ENCODE measurements at regions not wholly inside any gene's neighbourhood (a gene's known extent, or its start where the extent isn't known, plus 50 kb on each side); places are given as distances from the start of the nearest gene placed in this dataset.

GRCh38 chr14:56716705-56717104, 93.6 kb downstream of the OTX2 start:
- H3K36me3 ChIP-seq: no peaks in the 10 kb centered on the region
- intact Hi-C loops (cut with DNase I): no loop called here
- WGBS, 2 donors: 68 to 75% methylated on average over 2 of the region's 2 CpGs
- no peaks in the 10 kb centered on the region for H3K9me3 ChIP-seq
- DNase-seq (no peak), ATAC-seq (no peak)
- no peaks in the 10 kb centered on the region for H3K4me1 ChIP-seq
- TF ChIP-seq CTCF (IDR thresholded peaks at IDR 0.05): no peak
- H3K27ac ChIP-seq: no peak overlapping the region
- H3K4me3 ChIP-seq: no peak overlapping the region
- H3K27me3 ChIP-seq: peaks cover 0 to 9% (median 0%) of the 10 kb centered on the region in 7 donors

GRCh38 chr14:56715938-56716337, 94.3 kb downstream of the OTX2 start:
- H3K27me3 ChIP-seq: peaks cover 0 to 9% (median 0%) of the 10 kb centered on the region in 7 donors
- no peaks in the 10 kb centered on the region for H3K4me1 ChIP-seq
- H3K27ac ChIP-seq: no peak overlapping the region
- no peak for DNase-seq
- WGBS, 2 donors: 53 to 55% methylated on average over 4 of the region's 4 CpGs
- ATAC-seq: no peak
- no peaks in the 10 kb centered on the region for H3K9me3 ChIP-seq
- TF ChIP-seq CTCF (IDR thresholded peaks at IDR 0.05): no peak
- intact Hi-C loops (cut with DNase I): no loop called here
- no peaks in the 10 kb centered on the region for H3K36me3 ChIP-seq
- no peak overlapping the region for H3K4me3 ChIP-seq

GRCh38 chr14:56709201-56709600, 101.1 kb downstream of the OTX2 start:
- no peaks in the 10 kb centered on the region for H3K36me3 ChIP-seq
- DNase-seq (no peak), ATAC-seq (no peak)
- H3K27me3 ChIP-seq: peaks cover 0 to 31% (median 10%) of the 10 kb centered on the region in 7 donors
- no peak overlapping the region for H3K27ac ChIP-seq
- H3K4me3 ChIP-seq: no peak overlapping the region
- intact Hi-C loops (cut with DNase I): no loop called here
- no peak for TF ChIP-seq CTCF (IDR thresholded peaks at IDR 0.05)
- H3K9me3 ChIP-seq: no peaks in the 10 kb centered on the region
- H3K4me1 ChIP-seq: no peaks in the 10 kb centered on the region
- 51 to 54% methylated on average over 3 of the region's 3 CpGs for WGBS, 2 donors

GRCh38 chr14:56708704-56709103, 101.6 kb downstream of the OTX2 start:
- Histone ChIP-seq H3K27ac (no peak overlapping the region), H3K9me3 (no peaks in the 10 kb centered on the region), H3K4me1 (no peaks in the 10 kb centered on the region), H3K36me3 (no peaks in the 10 kb centered on the region), H3K27me3 (peaks cover 0 to 31% (median 10%) of the 10 kb centered on the region in 7 donors), H3K4me3 (no peak overlapping the region)
- 40% methylated on average over 6 of the region's 6 CpGs for WGBS, 2 donors
- no peak for ATAC-seq
- intact Hi-C loops (cut with DNase I): no loop called here
- TF ChIP-seq CTCF (IDR thresholded peaks at IDR 0.05): no peak
- no peak for DNase-seq

Measured in heart right ventricle (tissue), 16 donors.